HepG2 (cell line): ENCODE measurements at regions not wholly inside any gene's neighbourhood (a gene's known extent, or its start where the extent isn't known, plus 50 kb on each side); places are given as distances from the start of the nearest gene placed in this dataset.
"Not testable (repeated sequence)": the region's sequence is repeated elsewhere in the genome, so short reads cannot be mapped to it uniquely, and the experiment has no call there.

Experiments
- ATAC-seq: fragments of 200-7000 bp; cut with Tn5 transposase; 3 replicates; pipeline ENCODE4 v1.9.1; 2020; ENCODE audit warnings: mild to moderate bottlenecking, moderate library complexity
- BruUV-seq: library from RNA; stranded (reverse); fragments of 400-500 nt; replicated peaks from 2 replicates; lab custom pipeline; 2021; lab: Mats Ljungman, UMichigan
- CTCF ChIA-PET: fragments of 300-600 bp; formaldehyde crosslinking; extraction: SDS; loops from one replicate; lab custom pipeline; 2021; ENCODE audit warnings: low total read pairs, inconsistent platforms, low intra/inter-chr PET ratio; lab: Yijun Ruan, JAX
- POLR2A ChIA-PET: fragments of 350-600 bp; sonication (Branson Sonifier 250); formaldehyde crosslinking; loops from one replicate; lab custom pipeline; 2020; ENCODE audit warnings: antibody characterized with exemption, inconsistent platforms; lab: Yijun Ruan, JAX
- DNase-seq: peaks from one replicate; pipeline ENCODE4 v3.0.0-alpha.2; 2015; ENCODE audit warnings: low spot score
- FAIRE-seq: peaks from 3 replicates; lab custom pipeline; 2011; peaks lifted over from hg19 to GRCh38; lab: Jason Lieb, UNC
- H2AFZ ChIP-seq: one replicate; pipeline ENCODE4 v1.6.1; 2011; ENCODE audit warnings: low read length, inconsistent platforms
- H3K27ac ChIP-seq: fragments of 300-600 bp; 3 replicates; pipeline ENCODE4 v1.8.0; 2011; ENCODE audit warnings: mixed run types, mild to moderate bottlenecking, mixed read lengths, low read length, inconsistent platforms; ENCODE audit not compliant: insufficient read depth; ENCODE audit errors: extremely low read length
- H3K27me3 ChIP-seq, 2 experiments: fragments of 200-600 bp in 1 of 2; 2 replicates in 1 of 2; 3 replicates in 1 of 2; pipeline versions ENCODE4 v1.6.0 to v1.8.0; 2011; ENCODE audit warnings: low read length in 2 of 2, mild to moderate bottlenecking in 2 of 2, moderate library complexity in 2 of 2, inconsistent platforms in 1 of 2; ENCODE audit not compliant: insufficient read depth in 2 of 2, control insufficient read depth in 1 of 2
- H3K36me3 ChIP-seq, 2 experiments: fragments of 200-600 bp in 1 of 2; replicated peaks in 1 of 2; 2 replicates in 1 of 2; 3 replicates in 1 of 2; pipeline versions ENCODE4 v1.5.1 to v1.8.0; 2011; ENCODE audit warnings: low read length in 2 of 2, inconsistent platforms in 1 of 2; ENCODE audit not compliant: insufficient read depth in 2 of 2, control insufficient read depth in 1 of 2
- H3K4me1 ChIP-seq: 2 replicates; pipeline ENCODE4 v1.5.1; 2012; ENCODE audit warnings: low read length, inconsistent platforms; ENCODE audit not compliant: insufficient read depth
- H3K4me2 ChIP-seq: 2 replicates; pipeline ENCODE4 v1.6.0; 2011; ENCODE audit warnings: low read depth, low read length, inconsistent platforms
- H3K4me3 ChIP-seq, 3 experiments: fragments of 200-600 bp in 1 of 3; sonication (generic), shearing (Covaris generic) in 1 of 3; replicated peaks in 1 of 3; 2 replicates each; pipeline ENCODE4 v1.5.1; 2011 to 2016; ENCODE audit warnings: low read length in 3 of 3, inconsistent platforms in 2 of 3, low read depth in 2 of 3, mild to moderate bottlenecking in 2 of 3, control low read depth in 1 of 3, mixed read lengths in 1 of 3; ENCODE audit not compliant: insufficient read depth in 1 of 3
- H3K79me2 ChIP-seq: one replicate; pipeline ENCODE4 v1.6.1; 2011; ENCODE audit warnings: low read length, inconsistent platforms; ENCODE audit not compliant: insufficient read depth
- H3K9ac ChIP-seq: 2 replicates; pipeline ENCODE4 v1.6.0; 2011; ENCODE audit warnings: mild to moderate bottlenecking, low read depth, low read length, inconsistent platforms; ENCODE audit not compliant: insufficient read depth
- H3K9me3 ChIP-seq: 2 replicates; pipeline ENCODE4 v1.5.1; 2012; ENCODE audit warnings: mild to moderate bottlenecking, low read length
- H4K20me1 ChIP-seq: 2 replicates; pipeline ENCODE4 v1.6.0; 2011; ENCODE audit warnings: inconsistent platforms, mild to moderate bottlenecking, low read length, moderate library complexity; ENCODE audit not compliant: insufficient read depth
- FOXP1 ChIP-seq, 2 experiments: fragments of 450-650 bp in 1 of 2; IDR thresholded peaks; 2 replicates each; pipeline ENCODE4 v1.6.1; 2017 to 2018; ENCODE audit warnings: antibody characterized with exemption in 1 of 2
- KAT8 ChIP-seq: IDR thresholded peaks from 2 replicates; pipeline ENCODE4 v1.6.1; 2016; ENCODE audit warnings: missing genetic modification reagents, missing compliant biosample characterization
- WGBS: methylation state at CpG from one replicate; pipeline ENCODE4 v1.1.6; 2017; ENCODE audit warnings: low lambda C conversion rate; 5-methylcytosine and 5-hydroxymethylcytosine counted together
- in situ Hi-C: cut with HindIII; loops from 2 replicates; pipeline ENCODE4 v1.10.0; 2017; ENCODE audit warnings: low pct_unique_long_range_greater_than_20kb; ENCODE audit not compliant: extremely low pct_ligation_motif_present
- intact Hi-C: fragments of 100-400 bp; cut with micrococcal nuclease; formaldehyde crosslinking; loops from one replicate; pipeline ENCODE4 v1.10.0; 2022; ENCODE audit not compliant: unreplicated experiment

DNA sequence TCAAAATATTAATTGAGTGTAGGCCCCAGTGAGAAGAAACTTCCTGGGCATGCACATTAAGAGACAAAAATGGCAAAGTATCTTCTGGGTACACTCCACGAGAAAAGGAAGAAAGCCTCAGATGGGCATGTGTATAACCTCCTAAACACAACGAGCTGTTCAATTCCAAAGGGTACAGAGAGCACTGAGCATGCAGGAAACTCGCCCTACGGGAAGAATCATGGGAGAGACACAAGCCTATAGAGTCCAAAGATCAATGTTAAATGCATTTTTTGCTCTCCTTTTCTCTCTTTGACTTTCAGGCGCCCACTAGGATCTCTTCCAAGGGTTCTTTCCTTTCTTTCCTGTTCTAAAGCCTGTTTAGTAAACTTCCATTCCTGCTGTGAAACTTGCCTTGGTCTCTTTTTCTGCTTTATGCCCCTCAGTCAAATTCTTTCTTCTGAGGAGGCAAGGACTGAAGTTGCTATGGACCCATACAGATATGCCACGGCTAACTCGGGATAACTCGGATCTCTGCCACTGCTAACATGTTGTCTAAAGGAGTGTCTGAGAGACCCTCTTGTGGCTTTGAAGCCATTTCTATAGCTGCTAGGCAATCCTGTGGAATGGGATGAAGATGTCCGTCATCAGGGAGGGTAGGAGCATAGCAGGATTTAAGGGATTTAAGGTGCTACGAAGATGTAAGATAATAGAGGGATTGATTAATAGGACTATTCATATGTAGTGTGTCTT, 99.5 kb upstream of the MTLN start (continued):
- not testable (repeated sequence) for TF ChIP-seq FOXP1 (IDR thresholded peaks at IDR 0.05)
- TF ChIP-seq FOXP1 (CRISPR knock-in tag; IDR thresholded peaks at IDR 0.05) (0 out of 2 replicates have a peak, but pooled peaks have one; percentile 22), KAT8 (CRISPR knock-in tag) (peak; percentile 39; the same call in 1 of the 2 replicates)

DNA sequence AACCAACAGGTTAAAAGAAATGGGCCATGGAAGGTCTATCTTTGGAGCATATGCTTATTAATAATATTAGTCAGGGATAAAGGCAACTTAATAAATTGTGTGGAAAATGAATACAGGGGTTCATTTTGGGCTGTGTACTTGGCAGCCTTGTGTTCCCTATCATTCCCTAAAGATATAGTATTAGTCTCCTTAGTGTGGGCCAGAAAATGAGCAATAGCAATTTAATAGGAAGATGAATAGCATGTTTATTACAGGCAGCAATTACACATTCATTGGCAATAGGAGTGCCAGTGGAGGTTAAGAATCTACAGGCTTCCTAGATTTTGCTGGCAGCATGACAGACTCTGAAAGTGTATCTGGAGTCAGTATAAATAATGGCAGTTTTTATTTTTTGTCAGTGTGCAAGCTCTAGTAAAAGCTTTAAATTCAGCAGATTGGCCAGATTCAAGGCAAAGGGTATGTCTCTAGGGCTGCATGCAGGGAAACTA, 98.7 kb upstream of the MTLN start:
- H2AFZ ChIP-seq, H3K36me3 ChIP-seq, H3K4me3 ChIP-seq, H3K27ac ChIP-seq, in situ Hi-C loops, FAIRE-seq, H3K79me2 ChIP-seq, BruUV-seq, H3K4me2 ChIP-seq, CTCF ChIA-PET, POLR2A ChIA-PET, H3K9ac ChIP-seq, H3K4me1 ChIP-seq, H3K27me3 ChIP-seq, intact Hi-C loops, DNase-seq, H4K20me1 ChIP-seq, H3K9me3 ChIP-seq: not testable (repeated sequence)
- peak; percentile 7; the same call in 2 of the 3 replicates for ATAC-seq

DNA sequence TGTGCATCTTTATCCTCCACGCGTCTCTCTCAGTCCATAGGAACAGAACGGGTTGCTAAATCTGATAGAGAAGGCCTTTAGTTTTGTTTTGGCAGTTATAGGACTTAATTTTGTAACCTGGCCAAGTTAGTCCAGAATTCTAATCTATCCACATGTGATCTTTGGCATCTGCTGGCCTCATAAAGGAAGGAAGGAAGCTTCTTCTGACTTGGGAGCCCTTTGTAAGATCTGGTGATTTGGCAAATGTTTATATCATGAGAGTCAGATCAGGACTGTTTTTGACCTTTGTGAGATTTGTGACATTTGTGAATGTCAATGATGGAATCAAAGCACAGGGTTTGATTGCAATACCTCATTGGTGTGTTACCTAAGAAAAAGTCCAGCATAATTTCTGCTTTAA, 96.4 kb upstream of the MTLN start:
- H3K36me3 ChIP-seq, H3K4me3 ChIP-seq, H2AFZ ChIP-seq, H3K27ac ChIP-seq, H3K27me3 ChIP-seq, DNase-seq, H3K9me3 ChIP-seq, CTCF ChIA-PET, H3K79me2 ChIP-seq, H3K4me1 ChIP-seq, intact Hi-C loops, H3K9ac ChIP-seq, in situ Hi-C loops, ATAC-seq, H3K4me2 ChIP-seq, FAIRE-seq, BruUV-seq, POLR2A ChIA-PET, H4K20me1 ChIP-seq: not testable (repeated sequence)
- no CpG with 5 or more reads among the region's 3 CpGs for WGBS

- H3K36me3 ChIP-seq, H4K20me1 ChIP-seq, H3K27ac ChIP-seq, CTCF ChIA-PET, H3K27me3 ChIP-seq, intact Hi-C loops, H3K9me3 ChIP-seq, DNase-seq, H3K4me3 ChIP-seq, H3K4me2 ChIP-seq, FAIRE-seq, BruUV-seq, in situ Hi-C loops, H3K4me1 ChIP-seq, H3K79me2 ChIP-seq, POLR2A ChIA-PET, ATAC-seq, H2AFZ ChIP-seq, H3K9ac ChIP-seq: not testable (repeated sequence)
- 29% methylated on average over 3 of the region's 4 CpGs for WGBS
Measured at GRCh38 chr2:110292807-110293206, 80.5 kb upstream of the MTLN start.
